Retina (tissue), 1 donor: ENCODE measurements at regions not wholly inside any gene's neighbourhood (a gene's known extent, or its start where the extent isn't known, plus 50 kb on each side); places are given as distances from the start of the nearest gene placed in this dataset.

Experiments used
- DNase-seq: peaks from one replicate; pipeline ENCODE4 v3.0.0-alpha.2; 2016

DNA sequence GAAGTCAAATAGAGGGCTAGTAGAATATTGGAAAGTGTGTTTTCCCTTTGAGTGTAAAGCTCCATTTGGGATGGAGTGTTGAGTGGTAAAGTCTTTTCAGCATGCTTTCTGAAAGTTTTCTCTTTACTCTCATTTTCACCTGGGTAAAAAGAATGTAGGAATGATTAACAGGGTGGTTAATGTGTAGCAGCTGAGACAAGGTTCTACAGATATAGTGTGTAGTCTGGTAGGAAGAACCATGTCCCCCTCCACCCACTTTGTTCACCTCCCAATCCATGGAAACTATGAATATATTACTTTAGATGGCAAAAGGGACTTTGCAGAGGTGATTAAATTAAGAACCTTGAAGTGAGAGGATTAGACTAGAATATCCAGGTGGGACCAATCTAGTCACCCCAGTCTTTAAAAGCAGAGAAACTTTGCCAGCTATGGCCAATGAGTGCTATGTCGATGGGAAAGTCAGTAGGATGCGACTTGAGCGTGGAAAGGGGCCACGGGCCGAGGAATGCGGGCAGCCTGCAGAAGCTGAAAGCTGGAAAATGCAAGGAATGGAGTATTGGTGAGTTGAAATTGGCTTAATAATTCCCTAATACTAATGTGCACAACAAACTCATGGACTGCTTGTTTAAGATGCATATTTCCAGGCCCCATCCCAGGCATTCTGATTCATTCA is 166.3 kb upstream of the AHR start:
- no peak for DNase-seq

DNA sequence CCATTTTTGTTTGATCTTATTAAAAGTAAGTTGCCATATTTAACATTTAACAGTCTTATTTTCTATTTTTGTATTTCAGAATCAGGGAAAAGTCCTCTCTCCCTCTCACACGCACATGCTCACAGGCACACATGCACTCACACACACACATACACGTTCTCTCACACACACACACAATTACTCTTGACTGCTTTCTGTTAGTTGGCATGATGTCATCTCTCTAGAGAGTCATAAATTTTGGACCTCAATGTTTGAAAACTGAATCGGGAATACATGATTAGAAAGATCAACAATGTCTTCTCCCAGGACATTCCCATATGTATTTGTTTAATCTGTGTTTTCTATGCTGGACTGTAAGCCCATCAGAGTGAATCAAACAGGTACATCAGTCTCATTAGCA is 165.7 kb upstream of the AHR start:
- no peak for DNase-seq

DNA sequence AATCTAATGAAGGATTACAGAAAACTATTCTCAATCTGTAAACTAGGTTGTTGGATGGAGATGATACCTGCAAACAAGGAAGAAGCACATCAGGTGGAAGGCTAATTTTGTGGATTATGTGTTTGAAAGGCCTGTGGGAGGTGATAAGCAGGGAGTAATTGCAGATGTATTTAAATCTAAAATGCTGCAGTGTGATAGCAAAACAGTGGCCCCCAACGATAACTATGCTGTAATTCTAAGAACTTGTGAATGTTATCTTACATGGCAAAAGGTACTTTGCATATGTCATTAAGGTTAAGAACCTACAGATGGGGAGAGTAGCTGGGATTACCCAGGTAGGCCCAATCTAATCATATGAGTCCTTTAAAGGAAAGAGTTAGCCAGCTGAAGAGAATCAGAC is 164.5 kb upstream of the AHR start:
- DNase-seq = no peak

DNA sequence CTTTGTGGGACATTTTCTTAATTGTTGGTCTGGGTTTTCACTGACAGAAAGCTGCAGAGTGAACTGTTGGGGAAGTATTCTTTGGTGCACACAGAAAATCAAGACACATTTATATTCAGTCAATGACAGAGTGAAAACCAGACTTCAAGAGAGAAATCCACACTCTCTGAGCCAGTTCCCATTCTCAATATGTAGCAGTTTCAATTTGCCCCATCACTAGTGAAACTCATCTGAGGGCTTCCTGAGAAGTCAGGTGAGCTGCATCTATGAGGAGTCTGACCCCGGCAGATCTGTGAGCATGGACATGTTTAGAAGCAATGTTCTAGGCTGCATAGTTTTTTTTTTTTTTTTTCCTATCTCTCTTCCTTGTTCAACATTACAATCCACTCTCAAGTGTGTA is 163.7 kb upstream of the AHR start:
- no peak for DNase-seq

DNA sequence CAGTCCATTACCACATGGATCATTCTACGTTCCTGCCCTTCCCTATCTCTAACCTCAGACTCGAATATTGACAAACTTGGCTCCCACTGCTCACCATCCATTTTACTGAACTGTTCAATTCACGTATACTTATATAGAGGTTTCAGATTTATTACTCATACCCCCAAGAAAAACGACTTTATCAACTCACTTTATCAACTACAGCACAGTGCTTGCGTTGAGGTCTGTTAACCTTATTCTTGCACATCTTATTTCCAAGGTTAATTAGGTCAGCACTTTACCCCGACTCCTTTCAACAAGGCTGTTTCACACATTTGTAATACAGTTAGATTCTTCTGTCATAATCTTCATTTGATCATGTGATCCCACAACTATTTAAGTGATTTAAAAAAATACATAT is 162.3 kb upstream of the AHR start:
- DNase-seq = no peak

DNA sequence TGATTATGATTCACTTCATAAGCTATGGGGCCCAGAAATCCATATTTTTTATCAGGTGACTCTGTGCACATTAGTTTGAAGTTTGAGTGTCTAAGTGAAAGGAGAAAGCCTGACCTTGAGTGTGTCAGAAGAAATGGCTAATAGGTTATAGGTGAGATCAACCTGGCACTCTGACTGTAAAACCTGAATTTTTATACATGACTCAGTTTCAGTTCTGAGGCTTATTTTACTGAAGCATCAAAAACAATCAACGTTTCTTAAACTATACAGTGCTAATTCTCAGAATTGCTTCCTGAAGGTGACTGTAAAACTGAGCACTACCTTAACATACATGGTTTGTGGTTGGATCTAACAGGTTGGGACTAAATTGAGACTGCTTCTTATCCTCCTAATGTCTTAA is 159.4 kb upstream of the AHR start:
- no peak for DNase-seq

DNA sequence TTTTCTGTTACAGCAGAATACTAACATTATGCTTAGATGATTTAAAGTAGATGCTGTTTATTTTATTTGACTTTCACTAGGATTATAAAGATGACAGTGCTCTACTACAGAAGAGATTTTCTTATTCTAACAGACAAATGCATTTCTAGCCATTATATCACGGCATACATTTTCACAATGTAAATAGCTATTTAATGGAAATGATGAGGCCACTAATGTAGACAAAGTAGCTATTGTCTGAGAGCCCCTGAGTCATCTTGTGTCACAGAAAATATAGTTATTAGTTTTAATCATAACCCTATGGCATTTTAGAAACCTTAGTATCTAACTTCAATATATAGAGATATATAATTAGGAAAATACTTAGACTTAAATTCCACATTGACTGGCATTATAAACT is 158.0 kb upstream of the AHR start:
- DNase-seq = no peak

DNA sequence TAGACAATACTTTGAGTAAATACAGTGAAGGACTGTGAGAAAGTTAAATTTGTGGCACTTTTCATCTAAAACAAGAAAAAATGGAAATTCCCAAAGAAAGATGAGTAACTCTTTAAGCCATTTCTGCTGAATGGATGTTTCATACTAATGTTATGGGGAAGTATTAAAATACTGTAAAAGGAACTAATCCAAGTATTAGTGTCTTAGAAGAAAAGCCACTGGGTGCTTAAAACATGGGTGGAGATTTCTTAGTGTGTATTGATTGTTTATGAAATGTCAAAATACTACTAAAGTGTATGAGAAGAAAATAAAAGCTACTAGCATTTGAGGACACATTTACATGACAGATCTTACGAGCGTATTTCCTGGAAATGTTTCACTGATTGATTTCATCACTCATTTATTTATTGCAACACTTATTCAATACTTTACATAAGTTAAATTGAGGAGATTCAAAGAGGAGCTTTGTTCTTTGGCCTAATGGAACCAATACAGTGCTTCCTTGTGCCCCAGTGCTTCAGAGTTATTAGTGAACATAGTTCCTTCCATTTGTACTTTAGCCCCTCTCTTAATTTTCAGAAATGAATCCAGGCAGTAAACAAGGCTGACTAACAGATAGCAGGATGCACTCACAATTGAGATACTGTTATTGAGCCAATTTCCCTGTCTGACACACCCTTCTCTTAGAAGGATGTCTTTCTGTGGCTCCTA is 155.5 kb upstream of the AHR start:
- no peak for DNase-seq

DNA sequence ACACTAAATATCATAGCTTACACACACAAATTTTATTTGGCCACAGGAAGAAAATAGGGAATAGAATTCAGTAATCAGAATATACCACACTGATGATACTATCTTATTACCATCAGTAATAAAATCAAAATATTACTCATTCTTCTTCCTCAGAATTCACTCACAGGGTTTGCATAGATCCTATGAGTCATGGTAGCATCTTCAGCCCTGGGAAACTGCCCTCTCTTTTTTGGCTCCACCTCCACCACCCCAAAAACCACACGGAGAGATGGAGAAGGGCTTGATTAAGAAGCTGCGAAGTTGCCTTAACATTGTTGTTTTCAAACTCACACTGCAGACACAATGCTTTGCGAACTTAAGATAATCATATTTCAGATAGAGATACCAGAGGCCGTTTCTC is 154.1 kb upstream of the AHR start:
- DNase-seq = no peak

DNA sequence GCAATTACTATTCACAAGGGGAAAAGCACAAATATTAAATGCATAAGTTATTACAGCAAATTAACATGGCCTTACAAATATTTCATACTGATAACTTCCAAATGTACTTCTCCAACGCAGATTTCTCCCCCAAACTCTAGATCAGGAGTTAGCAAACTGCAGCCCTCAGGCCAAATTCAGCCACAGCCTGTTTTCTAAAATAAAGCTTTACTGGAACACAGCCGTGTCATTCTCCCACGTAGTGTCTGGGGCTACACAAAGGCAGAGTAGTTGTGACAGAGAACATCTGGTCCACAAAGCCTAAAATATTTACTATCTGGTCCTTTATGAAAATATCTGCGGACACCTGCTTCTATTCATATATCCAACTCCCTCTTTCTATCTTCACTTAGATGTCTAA is 151.8 kb upstream of the AHR start:
- no peak for DNase-seq

DNA sequence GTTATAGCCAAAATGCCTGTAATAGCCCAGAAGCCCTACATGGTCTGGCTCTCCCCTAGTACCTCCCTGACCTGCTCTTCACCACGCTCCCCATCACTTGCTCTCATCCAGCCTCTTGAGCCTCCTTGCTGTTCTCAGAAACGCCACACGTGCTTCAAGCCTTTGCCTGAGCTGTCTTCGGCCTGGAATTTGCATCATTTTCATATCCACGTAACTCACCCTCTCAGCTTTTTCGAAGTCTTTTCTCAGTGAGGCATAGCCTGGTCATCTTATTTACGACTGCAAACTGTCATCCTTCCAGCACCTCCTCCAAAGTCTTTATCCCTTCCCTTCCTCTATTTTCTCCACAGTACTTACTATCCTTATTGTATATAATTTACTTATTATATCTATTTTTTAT is 151.0 kb upstream of the AHR start:
- no peak for DNase-seq

DNA sequence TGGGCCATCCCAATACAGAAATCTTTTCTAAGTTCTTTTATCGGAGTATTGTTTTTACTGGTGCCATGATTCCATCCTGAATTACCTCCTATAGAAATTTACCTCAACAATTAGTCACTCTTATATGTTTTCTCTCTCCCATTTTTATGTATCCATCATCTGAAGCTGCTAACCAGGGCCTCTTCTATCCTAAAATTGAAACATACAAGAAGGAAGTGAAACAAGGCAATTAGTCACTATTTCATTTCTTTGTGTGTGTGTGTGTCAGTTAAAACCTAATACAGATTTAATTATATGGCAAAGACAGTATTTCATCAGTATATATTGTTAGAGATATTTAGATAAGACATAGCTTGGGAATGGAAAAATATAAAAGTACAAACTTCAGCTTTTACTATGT is 148.4 kb upstream of the AHR start:
- no peak for DNase-seq

DNA sequence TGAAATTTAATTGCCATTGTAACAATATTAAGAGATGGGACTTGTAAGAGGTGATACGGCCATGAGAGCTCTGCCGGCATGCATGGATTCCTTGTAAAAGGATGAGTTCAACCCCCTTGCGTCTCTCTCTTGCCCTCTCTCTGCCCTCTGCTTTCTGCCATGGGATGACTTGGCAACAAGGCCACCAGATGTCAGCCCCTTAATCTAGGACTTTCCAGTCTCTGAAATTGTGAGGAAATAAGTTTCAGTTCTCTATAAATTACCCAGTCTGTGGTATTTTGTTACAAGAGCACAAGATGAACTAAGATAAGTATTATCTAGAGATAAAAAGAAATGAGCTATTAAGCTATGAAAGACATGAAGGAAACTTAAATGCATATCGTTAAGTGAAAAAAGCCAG is 145.7 kb upstream of the AHR start:
- DNase-seq = no peak

DNA sequence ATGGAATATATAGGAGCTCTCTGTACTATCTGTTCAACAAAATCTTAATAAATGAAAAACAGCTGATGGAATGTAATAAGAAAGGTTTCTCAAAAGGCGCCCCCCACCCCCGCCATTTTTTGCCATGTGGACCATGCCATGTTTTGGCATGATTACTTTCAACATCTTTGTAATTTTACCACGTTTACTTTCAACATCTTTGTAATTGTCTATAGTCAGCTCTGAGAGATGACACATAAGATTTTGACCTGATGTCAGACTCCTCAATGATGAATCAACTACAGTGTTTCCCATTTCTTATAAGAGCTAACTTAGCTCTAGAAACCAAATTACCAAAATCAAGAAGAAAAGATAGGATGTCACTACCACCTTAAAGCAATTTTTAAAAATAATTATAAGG is 144.9 kb upstream of the AHR start:
- no peak for DNase-seq

DNA sequence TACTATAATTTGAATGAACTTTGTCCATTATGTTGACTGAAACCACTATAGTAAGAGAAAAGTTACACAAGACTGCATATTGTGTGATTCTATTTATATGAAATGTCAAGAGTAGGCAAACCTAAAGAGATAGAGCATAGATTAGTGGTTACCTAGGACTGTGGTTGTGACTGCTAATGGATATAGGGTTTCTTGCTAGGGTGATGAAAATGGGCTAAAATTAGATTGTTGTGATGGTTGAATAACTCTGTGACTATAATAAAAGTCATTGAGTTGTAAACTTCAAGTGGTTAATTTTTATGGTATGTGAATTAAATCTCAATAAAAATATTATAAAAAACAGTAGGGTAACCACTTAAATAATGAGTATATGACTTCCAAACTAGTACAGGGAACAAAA is 142.9 kb upstream of the AHR start:
- DNase-seq = no peak

DNA sequence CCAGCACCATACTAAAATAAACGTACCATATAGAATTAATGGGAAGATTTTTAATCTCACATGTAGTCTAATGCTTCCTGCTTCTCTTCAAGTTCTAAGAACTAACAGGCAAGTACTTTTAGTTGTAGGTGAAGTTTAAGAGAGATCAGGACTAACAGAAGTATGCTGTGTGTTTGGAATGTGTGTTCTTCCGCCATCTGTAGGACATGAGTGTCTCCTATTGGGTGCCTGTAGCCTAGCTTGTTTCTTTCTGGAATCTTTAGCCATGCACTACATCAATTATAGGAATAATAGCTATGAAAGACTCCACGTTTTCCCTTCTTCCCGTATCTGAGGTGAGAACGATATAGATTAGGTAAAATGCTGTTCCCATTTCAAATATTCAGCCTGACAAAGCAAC is 140.2 kb upstream of the AHR start:
- no peak for DNase-seq

DNA sequence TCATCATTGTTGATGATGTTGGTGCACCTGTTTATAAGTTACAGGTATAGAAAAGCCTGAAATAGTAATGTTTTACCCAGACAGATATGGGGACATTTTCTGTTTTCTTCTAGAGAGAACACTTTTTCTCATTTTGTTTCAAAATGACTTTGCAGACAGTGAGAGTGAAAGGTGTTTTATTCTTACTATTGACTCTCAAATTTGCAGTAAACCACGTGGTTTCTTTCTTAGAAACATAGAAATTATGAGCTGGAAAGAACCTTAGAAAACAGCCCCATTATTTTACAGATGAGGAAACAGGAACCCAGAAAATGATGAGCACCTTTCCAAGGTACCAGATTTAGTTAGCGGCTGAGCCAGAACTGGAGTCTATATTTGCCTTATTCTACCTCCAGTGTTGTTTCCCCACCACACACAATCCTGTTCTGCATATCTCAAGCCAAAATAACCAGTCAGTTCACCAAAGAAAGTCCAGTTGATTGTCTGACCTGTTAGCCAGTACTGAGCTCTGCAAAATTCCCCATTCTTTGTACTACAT is 138.9 kb upstream of the AHR start:
- DNase-seq = no peak

DNA sequence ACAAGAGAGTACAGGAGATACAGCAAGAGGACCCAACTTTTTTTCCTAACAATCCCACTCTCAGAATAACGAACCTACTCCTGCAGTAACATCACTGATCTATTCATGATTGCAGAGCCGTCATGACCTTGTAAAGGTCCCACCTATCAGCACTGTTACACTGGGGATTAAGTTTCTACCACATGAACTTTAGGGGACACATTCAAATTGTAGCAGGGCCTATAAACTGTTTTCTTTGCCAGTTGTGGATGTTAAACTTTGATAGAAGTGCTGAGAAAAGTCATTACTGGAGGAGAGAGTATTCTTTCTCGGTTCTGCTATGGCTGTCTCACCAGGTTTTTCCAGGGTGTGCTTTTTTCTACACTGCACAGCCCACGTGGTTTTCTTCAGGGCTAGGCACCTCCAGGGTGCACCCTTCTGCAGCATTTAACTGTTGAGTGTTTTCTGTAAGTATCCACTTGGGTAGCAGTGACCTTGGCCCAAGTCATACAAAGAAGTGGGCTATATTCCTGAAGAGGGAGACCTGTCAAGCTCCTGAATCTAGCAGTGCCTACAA is 131.6 kb upstream of the AHR start:
- DNase-seq = no peak

DNA sequence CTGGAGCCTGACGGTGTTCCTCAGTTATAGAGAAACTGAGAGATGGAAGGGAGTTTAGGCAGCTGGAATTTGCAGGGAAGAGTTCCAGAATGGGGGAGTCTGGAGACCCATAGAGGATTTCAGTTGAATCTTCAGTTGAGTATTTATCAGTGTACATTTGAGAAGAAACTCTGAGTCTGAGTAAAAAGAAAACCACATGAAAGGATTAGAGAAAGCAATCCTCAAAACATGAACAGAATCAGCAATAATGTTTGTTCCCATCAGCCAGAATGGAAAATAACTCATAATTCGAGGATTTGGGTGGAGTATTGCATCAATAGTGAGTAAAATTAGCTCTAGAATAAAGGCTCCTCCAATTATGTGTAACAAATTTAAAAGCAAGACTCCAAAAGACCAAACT is 130.0 kb upstream of the AHR start:
- no peak for DNase-seq

DNA sequence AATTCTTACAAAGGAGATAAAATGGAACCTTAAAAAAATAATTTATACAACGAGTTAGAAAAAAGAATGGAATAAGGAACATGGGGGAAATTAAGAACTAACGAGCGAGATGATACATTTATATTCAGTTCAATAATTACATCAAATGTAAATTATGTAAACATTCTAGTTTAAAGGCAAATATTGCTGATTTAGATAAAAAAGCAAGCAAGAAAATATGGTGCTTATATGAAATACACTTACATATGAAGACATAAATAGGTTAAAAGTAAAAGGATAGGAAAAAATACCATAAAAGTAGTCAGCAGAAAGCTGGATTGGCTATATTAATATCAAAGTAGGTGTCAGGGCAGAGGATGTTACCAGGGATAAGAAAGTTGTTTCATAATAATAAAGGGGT is 127.0 kb upstream of the AHR start:
- no peak for DNase-seq

DNA sequence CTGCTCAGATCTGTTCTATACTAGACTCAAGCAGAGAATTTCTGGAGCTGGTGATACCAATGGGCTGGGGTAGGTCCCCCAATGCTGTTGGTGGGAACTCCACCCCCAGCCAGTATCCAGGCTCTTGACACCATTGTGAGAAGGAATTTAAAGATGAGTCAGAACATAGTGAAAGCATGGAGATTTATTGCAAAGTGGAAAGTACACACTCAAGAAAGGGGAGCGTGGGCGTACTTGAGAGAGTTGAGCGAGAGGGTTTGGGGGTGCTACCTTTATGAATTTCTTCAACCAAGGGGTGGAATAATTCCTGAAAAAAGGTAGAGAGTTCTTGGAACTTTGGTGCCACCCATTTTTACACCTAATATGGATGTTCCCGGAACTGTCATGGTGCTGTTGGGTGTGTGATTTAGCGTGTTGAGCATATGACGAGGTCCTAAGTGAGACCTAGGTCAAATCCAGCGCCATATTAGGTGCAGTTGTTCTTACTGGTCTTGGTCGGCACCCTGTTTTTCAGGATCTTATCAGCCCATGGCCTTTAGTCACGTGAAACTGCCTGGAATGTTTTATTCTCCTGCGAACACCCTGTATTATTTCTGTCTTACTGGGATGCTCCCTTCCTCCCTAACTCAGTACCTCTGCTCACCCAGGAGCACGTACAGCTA is 122.0 kb upstream of the AHR start:
- no peak for DNase-seq

DNA sequence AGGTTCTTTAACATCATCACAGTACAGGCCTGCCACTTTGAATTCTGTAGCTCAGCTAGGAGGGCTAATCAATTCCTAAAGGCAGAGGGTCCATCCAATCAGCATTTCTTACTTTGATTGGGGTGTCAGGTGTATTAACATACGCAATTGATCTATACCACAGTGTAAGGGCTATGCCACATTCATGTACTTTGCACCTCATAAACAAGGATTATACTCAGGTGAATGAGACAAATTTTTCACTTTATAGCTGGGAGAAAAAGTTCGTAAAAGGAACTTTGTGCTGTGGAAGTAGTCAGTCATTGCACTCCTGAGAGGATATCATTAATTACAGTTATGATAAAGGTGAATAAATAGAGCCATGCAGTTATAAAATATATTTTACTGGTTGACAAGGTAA is 119.9 kb upstream of the AHR start:
- no peak for DNase-seq

DNA sequence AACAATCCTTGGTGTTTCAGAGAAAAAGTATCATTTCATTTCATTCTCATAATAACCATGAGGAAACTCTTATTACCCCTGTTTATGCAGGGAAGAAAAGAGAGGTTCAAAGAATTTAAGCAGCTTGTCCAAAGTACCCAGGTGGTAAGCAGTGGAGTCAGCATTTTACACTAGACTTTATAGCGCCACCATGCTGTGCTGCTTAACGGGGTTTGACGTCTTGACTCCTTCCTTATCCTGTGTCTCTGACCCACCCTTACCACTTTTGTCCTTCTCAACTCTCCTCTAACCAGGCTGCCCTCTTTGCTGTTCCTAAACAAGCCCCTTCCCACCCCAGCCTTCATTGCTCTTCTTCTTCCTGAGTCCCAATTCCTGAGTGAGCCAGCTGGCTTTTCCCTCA is 117.0 kb upstream of the AHR start:
- DNase-seq = no peak
